ENCODE measurements at regions not wholly inside any gene's neighbourhood (a gene's known extent, or its start where the extent isn't known, plus 50 kb on each side); places are given as distances from the start of the nearest gene placed in this dataset.
"Not testable (repeated sequence)": the region's sequence is repeated elsewhere in the genome, so short reads cannot be mapped to it uniquely, and the experiment has no call there.

DNA sequence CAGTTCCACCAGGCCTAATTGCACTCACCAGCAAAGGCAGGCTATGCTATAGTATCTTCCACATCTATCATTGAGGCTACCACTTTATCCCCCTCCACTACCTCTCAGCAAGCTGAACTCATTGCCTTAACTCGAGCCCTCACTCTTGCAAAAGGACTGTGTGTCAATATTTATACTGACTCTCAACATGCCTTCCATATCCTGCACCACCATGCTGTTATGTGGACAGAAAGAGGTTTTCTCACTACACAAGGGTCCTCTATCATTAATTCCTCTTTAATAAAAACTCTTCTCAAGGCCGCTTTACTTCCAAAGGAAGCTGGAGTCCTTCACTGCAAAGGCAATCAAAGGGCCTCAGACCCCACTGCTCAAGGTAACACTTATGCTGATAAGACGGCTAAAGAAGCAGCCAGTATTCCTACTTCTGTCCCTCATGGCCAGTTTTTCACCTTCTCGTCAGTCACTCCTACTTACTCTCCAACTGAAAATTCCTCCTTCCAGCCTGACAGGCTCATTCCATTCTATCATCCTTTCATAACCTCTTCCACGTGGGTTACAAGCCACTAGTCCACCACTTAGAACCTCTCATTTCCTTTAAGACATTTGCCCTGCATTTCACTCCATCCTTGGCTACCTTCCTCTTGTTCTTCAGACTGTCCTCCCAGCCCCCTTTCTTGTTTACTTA is 1110.9 kb upstream of the TMEM132C start:
- TF ChIP-seq EZH2phosphoT487 (conservative IDR thresholded peaks at IDR 0.05; ENCODE audit: low read length) = not testable (repeated sequence)
- TF ChIP-seq, protein P1, sequence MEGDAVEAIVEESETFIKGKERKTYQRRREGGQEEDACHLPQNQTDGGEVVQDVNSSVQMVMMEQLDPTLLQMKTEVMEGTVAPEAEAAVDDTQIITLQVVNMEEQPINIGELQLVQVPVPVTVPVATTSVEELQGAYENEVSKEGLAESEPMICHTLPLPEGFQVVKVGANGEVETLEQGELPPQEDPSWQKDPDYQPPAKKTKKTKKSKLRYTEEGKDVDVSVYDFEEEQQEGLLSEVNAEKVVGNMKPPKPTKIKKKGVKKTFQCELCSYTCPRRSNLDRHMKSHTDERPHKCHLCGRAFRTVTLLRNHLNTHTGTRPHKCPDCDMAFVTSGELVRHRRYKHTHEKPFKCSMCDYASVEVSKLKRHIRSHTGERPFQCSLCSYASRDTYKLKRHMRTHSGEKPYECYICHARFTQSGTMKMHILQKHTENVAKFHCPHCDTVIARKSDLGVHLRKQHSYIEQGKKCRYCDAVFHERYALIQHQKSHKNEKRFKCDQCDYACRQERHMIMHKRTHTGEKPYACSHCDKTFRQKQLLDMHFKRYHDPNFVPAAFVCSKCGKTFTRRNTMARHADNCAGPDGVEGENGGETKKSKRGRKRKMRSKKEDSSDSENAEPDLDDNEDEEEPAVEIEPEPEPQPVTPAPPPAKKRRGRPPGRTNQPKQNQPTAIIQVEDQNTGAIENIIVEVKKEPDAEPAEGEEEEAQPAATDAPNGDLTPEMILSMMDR (IDR thresholded peaks at IDR 0.05; ENCODE audit: insufficient read depth, low read length, poor library complexity, severe bottlenecking) = not testable (repeated sequence)
